ENCODE measurements at regions not wholly inside any gene's neighbourhood (a gene's known extent, or its start where the extent isn't known, plus 50 kb on each side); places are given as distances from the start of the nearest gene placed in this dataset.

GRCh38 chr12:60391791-60392190, 796.0 kb downstream of the SLC16A7 start:
- DNase-seq, result no peak

DNA sequence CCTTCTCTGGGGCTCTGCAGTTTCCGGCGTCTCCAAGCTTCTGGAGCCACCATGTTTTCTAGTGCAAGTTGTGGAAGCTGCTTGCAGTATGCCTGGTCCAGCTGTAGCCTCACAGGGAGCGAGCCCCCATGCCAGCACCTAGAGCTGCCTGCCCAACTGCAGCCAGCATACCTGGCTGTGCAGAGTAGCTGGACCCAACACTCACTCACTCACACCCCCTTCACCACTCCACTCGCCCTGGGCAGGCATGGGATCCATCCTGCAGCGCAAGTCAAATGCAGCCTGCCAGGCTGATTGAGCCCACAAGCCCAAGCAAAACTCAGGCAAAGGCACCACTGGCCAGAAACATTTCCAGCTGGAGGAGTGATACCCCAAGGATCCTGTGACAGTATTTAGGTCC, 797.3 kb downstream of the SLC16A7 start:
- no peak for DNase-seq

- no peak for DNase-seq
These were observed 798.8 kb downstream of the SLC16A7 start for GRCh38 chr12:60394665-60395064.

GRCh38 chr12:60398547-60398946, 802.7 kb downstream of the SLC16A7 start:
- no peak for DNase-seq

GRCh38 chr12:60399064-60399463, 803.2 kb downstream of the SLC16A7 start:
- no peak for DNase-seq

DNA sequence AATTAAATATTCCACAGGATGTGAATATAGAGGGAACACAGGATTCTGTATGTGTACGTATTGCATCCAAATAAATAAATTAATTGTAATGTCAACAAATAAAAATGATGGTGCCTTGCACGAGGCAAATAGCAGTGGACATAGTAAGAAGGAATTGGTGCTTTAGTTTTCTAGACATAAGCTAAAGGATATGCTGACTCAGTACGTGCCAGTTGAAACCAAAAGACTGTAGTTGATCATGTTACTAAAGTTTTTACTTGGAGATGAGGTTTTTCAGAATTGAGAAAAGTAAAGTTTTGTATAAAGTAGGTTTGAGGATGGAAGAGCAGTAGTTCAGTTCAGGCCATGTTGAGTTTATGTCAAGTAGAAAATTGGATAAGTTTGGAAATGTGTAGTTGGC, 807.2 kb downstream of the SLC16A7 start:
- DNase-seq, result no peak

- no peak for DNase-seq
These were observed 819.5 kb downstream of the SLC16A7 start for GRCh38 chr12:60415351-60415750.

GRCh38 chr12:60419986-60420385, 824.2 kb downstream of the SLC16A7 start:
- DNase-seq, result no peak

GRCh38 chr12:60421741-60422140, 825.9 kb downstream of the SLC16A7 start:
- no peak for DNase-seq

GRCh38 chr12:60437297-60437696, 841.5 kb downstream of the SLC16A7 start:
- DNase-seq, result no peak

- no peak for DNase-seq
These were observed 845.7 kb downstream of the SLC16A7 start for GRCh38 chr12:60441577-60441976.

DNA sequence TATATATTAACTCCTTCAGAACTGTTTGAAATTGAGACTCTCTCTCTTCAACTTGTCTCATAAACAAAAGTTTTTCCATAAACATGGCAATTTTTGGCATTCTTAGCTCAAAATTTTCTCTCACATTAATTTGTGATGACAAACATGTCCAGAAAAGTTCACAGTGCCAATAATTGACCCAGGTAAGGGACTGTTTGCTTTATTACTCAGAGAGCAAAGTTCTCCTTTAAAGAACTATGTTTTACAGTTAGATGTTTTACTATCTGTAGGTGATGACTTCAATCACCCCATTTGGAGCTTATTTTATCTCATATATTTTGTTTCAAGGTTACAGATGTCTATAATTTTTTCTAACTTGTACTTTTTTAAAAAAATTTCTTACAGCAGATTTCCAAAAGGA, 855.6 kb downstream of the SLC16A7 start:
- no peak for DNase-seq

- DNase-seq, result no peak
These were observed 869.2 kb downstream of the SLC16A7 start for GRCh38 chr12:60465060-60465459.

DNA sequence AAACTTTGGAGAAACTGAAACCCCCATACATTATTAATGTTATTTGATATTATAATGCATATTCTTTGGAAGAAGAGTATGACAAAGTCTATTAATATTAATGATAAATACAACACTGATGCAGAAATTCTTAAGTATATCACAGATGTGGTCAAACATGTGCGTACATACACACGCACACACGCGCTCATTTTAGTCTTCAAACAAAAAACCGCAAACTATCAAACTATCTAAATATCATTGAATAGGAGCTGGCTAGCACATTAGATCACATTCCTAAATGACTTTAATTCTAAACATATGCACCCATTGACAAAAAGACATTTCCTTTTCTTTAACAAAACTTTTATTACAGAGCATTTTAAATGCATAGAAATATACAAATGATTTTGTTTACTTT, 872.7 kb downstream of the SLC16A7 start:
- DNase-seq, result no peak

DNA sequence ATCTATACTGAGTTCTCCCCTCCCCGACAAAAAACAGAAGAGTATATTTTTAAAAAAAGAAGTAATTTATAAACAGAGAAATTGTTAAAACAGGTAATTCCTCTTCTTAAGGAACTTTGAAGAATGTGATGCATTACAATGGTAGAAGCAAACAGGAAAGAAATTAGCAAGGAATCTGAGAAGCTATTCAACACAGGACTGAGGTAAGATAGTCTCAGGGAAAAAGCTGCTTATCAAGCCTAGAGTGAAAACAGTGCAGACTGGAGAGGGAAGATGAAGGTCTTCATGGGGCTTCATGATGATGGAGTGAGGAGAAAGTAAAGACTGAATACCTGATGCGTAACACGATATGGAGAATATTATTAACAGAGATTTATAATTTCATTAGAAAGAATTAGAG, 880.0 kb downstream of the SLC16A7 start:
- no peak for DNase-seq

- DNase-seq, result no peak
These were observed 891.5 kb downstream of the SLC16A7 start for GRCh38 chr12:60487284-60487683.

DNA sequence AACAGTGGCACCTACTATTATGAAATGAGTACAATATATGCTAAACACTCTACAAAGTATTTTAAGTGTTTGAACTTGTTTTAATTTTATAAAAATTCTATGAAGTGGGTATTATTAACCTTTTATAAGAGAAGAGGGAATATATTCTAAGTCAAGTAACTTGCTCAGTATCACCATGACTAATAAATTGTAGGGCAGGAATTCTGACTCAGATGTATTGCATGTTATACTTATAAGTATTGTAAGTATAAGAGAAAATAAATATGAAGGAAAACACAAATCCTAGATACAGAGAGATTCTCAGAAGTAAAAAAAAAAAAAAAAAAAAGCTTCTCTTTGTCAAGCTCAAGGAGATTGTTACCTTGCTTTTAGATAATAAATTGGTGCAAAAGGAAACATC, 893.2 kb downstream of the SLC16A7 start:
- DNase-seq, result no peak

DNA sequence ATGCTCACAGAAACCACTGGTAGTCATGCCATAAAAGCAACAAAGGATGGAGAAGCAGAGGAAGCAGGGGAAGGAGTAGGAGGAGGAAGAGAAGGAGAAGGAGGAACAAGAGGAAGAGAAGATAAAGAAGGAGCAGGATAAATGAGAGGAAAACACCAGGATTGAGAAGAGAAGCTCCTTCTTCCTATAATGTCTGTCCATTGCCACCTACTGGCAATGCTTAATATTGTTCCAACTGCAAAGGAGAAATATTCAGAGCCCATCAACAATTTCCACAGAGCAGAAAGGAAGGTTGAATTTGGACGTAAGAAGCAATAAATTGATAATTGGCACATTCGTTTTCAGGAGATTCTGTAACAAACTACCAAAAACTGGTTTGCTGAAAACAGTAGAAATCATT, 898.4 kb downstream of the SLC16A7 start:
- no peak for DNase-seq

GRCh38 chr12:60498656-60499055, 902.8 kb downstream of the SLC16A7 start:
- DNase-seq, result no peak

DNA sequence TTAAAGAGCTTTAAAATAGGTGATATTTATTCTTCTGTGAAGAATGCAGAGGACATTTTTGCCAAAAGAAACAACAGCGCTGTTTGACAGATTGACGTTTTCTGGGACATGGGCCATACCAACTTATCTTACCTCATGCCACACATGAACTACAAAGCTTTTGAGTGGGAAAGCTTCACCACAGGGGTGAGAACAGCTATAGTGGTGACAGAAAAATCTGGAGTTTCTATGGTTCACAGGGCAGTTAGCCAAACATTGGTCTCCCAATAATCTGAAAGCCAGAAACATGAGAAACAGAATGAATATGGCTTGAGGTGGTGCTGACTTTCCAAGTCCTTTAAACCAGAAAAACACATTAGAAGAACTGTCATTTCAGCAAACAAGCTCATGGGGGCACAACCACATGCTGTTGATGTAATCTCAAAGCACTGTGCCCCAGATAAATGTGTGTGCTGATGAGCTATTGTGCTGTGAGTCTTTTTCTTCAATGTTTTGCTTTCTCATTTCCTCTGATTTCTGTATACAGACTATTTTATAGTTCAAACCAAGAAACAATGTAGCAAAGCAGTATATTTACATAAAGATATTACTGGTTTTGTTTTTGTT, 905.4 kb downstream of the SLC16A7 start:
- DNase-seq, result no peak

DNA sequence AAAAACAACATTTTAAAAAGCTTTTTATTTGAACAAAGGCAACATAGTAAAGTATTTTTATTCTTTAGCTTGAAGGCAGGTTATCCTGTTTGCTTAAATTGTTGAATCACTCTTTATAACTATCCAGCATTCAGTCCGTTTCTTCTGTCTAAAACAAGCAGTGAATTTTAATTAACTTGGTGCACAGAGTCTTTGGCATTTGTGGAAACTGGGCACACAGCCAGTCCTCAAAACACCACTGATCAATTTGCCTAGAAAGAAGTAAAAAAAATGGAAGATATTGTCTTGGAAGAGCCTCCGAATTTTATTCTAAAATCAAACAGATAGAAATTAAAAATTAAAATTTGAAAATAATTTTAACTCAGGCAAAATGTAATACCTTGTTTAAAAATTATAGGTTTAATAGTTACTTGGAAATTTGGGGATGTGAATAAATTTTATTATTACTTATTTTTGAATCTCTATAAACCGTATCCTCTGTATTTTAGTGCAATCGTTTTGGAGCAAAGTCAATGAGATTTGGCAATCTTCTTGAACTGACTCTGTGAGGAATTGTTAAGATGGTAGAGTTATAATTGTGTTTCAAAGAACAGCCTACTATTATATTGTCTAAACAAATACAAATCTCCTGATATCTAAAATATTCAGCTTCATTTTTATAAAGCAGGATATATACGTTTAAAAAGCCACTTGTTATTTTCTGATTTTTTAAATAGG, 927.0 kb downstream of the SLC16A7 start:
- DNase-seq, result no peak

DNA sequence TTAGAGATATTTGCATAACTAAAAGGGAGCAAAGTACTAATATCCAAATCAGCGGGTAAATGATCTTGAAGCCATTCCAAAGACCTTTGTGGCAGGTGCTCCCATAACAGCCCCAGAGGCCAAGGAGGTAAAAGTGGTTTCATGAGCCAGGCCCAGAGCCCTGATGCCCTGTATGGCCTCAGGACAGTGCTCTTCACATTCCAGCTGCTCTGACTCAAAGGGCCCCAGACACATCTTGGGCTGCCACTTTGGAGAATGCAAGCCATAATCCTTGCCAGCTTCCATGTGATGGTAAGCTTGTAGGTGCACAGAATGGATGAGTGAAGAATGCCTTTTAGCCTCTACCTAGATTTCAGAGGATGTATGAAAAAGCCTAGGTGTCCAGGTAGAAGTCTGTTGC, 933.4 kb downstream of the SLC16A7 start:
- no peak for DNase-seq

DNA sequence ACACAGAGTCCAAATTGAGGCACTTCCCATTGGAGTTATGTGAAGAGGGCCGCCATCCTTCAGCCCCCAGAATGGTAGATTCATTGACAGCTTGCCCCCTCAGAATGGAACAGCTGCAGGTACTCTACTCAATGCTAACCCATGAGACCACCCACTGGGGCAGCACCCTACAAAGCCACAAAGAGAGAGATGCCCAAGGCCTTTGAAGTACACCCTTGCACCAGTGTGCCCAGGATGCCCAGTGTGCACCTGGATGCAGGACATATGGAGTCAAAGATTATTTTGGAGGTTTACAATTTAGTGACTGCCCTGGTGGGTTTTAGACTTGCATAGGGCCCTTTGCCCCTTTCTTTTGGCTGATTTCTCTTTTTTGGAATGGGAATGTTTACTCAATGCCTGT, 933.9 kb downstream of the SLC16A7 start:
- DNase-seq, result no peak

DNA sequence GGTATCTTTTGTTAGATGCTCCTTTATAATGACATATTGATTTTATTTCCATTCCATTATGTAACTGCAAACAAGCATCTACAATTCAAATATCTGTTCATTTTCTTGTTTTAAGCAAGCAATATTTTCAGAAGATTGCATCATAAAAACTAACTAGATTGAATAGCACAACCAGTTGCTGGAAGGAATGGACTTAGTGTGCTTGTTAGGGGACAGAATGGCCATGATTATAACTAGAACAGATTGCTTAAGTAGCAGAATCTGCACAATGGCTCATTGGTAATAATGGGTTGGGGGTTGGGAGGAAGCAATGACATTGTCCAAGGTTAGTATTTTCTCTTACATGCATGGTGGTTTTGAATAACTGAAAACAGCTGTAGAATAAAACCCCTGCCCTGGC, 939.5 kb downstream of the SLC16A7 start:
- DNase-seq, result no peak

DNA sequence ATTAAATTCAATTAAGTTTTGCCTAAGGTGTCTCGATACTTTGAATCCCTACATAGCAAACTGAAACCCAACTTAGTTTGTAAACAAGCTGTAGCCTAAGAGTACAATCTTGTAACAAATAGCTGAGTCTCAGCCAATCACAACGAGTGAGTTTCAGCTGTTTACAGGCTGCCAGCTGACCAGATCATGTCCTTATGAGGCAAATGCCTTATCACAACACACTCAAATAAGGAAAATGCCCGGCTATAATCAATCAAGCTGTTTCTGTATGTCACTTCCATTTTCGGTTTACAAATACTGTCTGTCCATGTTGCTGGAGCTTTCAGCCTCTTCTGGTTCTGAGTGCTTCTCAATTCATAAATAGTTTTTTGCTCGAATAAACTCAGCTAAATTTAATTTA, 943.8 kb downstream of the SLC16A7 start:
- DNase-seq, result no peak

All from activated T-cell treated with anti-CD3 and anti-CD28 coated beads for 4 hours (primary cell).